OCI-LY3 (cell line): ENCODE measurements at regions not wholly inside any gene's neighbourhood (a gene's known extent, or its start where the extent isn't known, plus 50 kb on each side); places are given as distances from the start of the nearest gene placed in this dataset.

Experiments used
- EZH2phosphoT487 ChIP-seq: fragments of 200-600 bp; shearing (Covaris generic); IDR thresholded peaks from 2 replicates; pipeline ENCODE4 v1.6.1; 2018; ENCODE audit warnings: antibody characterized with exemption, mixed run types, low read depth
- TF ChIP-seq, protein P1 (sequence below): fragments of 200-600, 300-600 bp; sonication (generic); IDR thresholded peaks from 2 replicates; pipeline ENCODE4 v1.5.1; 2014; ENCODE audit warnings: antibody characterized with exemption, low read length, low read depth

DNA sequence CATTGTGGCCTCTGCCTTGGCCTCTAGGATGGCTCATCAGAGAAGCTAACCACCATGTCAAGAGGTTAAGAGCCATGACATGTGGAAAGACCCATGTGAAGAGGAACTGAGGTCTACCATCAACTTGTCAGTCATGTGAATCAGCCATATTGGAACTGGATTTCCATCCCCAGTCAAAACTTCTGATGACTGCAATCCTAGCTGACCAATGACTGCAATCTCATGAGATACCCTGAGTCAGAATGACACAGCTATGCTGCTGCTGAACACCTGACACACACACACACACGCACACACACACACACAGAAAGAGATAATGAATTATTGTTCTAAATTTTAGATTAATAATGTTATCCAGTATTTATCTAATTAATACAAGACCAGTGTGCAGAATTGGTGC, 337.5 kb upstream of the LMCD1 start:
- no peak for TF ChIP-seq EZH2phosphoT487
- TF ChIP-seq, protein P1, sequence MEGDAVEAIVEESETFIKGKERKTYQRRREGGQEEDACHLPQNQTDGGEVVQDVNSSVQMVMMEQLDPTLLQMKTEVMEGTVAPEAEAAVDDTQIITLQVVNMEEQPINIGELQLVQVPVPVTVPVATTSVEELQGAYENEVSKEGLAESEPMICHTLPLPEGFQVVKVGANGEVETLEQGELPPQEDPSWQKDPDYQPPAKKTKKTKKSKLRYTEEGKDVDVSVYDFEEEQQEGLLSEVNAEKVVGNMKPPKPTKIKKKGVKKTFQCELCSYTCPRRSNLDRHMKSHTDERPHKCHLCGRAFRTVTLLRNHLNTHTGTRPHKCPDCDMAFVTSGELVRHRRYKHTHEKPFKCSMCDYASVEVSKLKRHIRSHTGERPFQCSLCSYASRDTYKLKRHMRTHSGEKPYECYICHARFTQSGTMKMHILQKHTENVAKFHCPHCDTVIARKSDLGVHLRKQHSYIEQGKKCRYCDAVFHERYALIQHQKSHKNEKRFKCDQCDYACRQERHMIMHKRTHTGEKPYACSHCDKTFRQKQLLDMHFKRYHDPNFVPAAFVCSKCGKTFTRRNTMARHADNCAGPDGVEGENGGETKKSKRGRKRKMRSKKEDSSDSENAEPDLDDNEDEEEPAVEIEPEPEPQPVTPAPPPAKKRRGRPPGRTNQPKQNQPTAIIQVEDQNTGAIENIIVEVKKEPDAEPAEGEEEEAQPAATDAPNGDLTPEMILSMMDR: no peak
